ENCODE measurements at regions not wholly inside any gene's neighbourhood (a gene's known extent, or its start where the extent isn't known, plus 50 kb on each side); places are given as distances from the start of the nearest gene placed in this dataset.
A peak's percentile ranks its signal among the peaks of the same experiment; 100 is the strongest.
"Not testable (repeated sequence)": the region's sequence is repeated elsewhere in the genome, so short reads cannot be mapped to it uniquely, and the experiment has no call there.

DNA sequence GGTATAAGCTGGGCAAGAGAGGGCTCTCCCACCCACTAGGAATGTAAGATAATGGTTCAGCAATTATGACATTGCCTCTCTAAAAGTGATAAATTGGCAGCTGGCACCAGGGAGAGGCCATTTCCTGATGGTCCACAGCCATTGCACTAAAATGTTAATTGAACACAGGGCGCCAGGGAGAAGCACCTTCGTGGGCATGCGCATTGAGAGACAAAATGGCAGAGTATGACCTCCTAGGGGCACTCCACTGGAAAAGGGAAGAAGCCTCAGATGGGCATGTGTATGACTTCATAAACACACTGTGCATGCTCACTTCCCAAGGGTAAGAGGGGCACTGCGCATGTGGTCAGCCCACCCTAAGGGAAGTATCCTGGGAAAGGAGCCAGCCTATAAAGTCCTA, 419.2 kb downstream of the AGTPBP1 start:
- no peak for DNase-seq

DNA sequence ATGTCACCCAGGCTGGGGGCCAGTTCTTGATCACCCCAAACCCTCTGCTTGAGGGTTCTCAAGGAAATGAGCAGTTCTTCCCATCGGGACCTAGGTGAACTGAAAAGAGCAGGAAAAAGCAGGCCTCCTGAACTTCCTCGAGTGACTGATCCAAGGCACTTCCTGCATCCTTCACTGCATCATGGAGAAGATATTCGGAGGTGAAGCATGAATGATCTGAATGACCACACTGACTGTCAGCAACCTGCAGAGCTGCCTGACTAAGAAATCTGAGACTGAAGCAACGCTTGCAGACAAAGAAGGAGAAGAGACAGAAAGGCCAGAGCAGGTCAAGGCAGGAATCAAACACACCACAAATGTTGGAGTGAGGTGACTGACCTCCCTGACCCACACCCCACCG, 420.2 kb downstream of the AGTPBP1 start:
- no peak for DNase-seq

DNA sequence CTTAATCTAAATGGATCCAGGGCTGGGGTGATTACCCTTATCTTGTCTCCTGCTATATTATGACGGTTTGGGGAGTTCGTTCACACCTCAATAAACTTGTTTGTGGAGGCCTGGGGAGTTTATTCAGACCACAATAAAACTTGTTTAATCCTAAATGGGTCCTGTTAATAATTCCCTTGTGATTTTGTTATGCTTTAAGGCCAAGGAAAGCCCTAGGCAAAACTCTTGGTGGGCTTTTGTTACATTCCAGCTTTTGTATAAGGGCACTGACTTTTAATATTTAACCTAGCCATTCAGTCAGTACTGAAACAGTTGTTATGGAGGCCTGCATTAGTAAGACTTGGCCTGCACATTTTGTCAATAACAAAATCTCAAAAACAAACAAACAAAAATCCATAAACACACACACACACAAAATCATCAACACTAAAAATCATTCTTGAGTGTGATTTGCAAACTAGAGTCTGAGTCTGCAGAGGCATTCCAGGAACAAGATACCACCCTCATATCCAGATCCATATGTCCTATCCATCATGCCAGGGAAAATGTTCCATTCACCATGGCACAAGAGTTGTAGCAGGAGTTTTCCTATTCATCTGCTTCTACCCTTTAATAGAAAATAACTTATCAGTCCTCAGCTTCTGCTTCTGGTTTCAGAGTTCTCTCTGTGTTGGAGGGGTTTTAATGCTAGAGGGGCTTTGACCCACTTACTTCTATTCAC, 421.7 kb downstream of the AGTPBP1 start:
- DNase-seq, result no peak

DNA sequence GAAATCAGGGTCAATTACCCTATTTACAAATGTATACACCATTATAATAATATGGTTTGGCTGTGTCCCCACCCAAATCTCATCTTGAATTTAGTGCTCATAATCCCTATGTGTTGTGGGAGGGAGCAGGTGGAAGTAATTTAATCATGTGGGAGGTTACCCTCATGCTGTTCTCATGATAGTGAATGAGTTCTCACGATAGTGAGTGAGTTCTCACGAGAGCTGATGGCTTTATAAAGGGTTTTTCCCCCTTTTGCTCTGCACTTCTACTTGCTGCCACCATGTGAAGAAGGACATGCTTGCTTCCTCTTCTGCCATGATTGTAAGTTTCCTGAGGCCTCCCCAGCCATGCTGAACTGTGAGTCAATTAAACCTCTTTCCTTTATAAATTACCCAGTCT, 426.2 kb downstream of the AGTPBP1 start:
- not testable (repeated sequence) for DNase-seq

DNA sequence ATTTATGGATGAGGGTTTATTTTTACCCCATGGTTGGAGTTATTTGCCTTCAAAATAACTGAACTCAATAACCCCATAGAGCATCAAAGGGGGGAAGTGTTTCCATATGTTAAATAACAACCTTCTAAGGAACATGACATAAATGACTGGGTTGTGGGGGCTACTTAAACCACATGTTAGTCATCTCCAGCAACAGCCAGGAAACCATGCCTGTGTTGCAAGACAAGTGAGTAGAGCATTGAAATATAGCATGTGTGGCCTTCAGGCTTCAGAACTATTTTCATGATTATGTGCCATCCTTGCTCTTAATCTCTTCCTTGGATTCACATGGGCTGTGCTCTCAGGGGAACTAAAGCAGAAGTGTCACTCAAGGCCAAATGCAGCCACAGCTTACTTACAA, 431.2 kb downstream of the AGTPBP1 start:
- peak; percentile 1 for DNase-seq

DNA sequence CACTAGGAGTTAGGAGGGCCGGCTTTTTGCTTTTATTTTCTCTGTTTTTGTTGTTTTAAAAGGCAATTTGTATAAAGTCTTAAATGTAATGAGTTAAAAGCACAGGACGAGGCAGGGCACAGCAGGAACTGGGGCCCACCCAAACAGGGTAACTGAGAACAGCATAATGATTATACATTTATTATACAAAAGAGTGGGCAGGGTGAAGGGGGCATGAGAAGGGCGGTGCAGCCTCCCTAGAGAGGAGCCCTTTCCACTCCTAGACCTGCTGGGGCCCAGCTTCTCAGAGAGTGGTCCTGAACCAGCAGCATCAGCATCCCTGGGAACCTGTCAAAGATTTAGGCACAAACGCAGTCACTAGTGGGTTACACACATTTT, 438.0 kb downstream of the AGTPBP1 start:
- no peak for DNase-seq

DNA sequence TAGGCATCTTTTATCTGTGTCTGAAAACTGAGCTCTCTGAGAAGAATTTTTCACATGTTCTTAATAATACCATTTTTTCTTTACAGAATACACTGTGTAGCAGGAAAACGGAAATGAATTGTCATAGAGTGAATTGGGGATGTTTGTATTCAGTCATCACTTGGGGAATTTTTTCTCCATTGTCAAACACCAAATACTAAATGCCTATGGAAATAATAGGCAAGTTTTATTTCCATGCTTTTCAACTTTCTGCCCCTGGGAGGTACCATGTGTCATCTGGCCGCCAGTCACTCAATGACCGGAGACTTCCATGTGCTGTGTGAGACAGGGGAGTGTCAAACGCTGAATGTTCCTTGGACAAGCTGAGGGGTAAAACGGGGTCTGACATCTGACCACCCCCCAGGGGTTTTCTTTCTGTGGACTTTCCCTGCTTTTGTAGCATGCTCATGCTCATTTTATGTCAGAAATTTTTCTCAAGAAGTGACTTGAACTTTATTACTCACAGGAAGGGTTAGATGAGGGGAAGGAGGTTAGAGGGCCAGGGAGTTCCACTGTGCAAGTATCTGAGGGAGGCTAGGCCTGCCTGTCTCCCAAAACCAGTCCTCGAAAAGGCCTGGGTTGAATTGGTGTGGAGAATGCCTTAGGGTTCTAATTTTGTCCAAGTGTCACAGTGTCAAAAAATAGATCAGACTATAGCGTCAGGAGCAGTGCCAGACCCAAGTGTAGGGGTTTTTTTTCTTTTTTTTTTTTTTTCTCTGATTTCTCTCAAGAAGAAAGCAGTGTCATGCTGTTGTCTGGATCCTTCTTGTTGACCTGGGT, 438.6 kb downstream of the AGTPBP1 start:
- DNase-seq, result peak; percentile 0

DNA sequence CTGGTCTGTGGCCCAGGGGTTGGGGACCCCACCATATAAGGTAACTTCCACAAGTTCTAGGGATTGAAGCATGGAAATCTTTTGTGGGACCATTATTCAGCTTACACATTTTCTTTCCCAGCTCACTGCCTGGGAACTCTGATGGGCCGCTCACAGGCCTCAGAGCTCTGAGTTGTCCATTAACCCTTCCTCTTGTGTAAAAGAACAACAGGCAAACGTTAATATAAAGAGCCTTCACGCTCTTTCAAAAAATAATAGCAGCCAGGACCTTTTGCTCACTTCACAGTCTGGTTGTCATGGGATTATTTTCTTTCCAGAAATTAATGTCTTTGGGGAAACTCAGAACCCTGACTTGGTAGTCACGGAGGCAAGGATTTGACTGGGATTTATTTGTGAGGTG, 443.3 kb downstream of the AGTPBP1 start:
- DNase-seq, result no peak

DNA sequence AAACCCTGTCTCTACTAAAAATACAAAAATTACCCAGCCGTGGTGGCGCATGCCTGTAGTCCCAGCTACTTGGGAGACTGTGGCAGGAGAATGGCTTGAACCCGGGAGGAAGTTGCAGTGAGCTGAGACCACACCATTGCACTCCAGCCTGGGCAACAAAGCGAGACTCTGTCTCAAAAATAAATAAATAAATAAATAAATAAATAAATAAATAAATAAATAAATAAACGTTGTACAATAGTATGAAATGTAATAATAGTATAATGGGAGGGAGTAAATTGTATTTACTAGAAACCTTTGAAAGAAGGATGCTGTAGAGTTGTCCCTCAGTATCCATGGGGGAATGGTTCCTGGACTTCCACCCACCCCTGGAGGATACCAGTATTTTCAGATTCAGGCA, 446.5 kb downstream of the AGTPBP1 start:
- not testable (repeated sequence) for DNase-seq

DNA sequence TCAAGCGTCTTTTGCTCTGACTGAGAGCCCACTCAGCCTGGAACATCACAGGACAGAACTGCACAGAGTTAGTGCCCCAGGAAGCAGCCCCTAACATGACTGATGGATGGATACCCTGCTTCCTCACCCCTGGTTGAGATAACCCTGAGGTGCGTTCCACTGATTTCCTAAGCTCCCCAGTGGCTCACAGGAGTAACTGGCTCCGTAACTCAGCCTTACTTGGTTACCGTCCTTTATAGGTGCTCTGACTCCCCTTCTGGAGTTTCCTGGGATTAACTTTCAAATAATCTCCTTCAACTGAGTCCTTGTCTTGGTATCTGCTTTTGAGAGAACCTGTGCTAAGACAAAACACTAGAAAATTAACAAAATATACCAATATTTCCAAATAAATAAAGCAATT, 449.5 kb downstream of the AGTPBP1 start:
- DNase-seq, result no peak

DNA sequence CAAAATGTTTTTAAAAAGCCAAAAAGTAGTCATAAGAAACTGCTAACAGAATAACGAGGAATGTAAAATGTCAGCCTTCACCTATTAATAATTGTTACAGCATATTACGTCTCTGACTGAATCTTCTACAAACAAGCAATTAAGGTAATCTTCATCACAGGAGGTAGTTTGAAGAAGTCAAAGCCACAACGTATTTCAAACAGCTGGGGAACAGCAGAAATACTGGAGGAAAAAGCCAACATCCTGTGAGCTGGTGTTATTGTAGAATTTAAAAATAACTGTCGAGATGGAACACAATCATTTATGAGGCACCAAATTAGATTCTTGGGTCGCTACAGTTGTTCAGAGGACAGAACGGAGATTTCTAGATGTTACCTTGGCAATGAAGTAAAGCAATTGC, 450.5 kb downstream of the AGTPBP1 start:
- DNase-seq, result no peak

DNA sequence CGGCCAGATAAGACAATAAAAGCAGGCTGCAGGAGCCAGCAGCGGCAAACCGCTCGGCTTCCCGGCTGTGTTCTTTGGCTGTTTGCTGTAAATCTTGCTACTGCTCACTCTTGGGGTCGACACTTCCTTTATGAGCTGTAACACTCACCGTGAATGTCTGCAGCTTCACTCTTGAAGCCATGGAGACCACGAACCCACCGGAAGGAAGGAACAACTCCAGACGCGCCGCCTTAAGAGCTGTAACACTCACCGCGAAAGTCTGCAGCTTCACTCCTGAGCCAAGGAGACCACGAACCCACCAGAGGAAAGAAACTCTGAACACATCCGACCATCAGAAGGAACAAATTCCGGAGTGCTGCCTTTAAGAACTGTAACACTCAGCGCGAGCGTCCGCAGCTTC, 451.7 kb downstream of the AGTPBP1 start:
- no peak for DNase-seq

DNA sequence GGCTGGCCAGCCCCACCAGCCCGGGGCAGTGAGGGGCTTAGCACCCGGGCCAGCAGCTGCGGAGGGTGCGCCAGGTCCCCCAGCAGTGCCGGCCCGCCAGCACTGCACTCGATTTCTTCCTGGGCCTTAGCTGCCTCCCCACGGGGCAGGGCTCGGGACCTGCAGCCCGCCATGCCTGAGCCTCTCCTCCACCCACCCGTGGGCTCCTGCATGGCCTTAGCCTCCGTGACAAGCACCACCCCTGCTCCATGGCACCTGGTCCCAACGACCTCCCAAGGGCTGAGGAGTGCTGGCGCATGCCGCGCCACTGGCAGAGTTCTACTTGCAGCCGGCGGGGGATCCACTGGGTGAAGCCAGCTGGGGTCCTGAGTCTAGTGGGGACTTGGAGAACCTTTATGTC, 452.6 kb downstream of the AGTPBP1 start:
- DNase-seq, result no peak

DNA sequence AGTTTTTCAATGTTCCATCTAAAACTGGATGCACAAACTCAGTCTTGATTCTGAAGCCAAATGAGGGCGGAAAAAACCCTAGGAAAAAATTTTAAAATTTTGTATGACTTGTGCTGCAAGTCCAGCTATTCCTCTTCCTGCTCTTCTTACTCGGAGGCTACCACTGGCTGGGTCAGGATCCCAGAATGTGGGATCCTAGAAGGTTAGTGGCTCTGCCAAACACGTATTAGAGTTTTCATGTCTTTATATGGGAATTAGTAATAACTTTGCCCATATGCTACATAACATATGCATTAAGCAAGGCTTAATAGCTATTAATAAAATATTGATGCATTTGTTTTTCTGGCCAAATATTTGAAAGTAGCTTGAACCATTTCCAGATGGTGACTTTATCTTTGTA, 458.3 kb downstream of the AGTPBP1 start:
- DNase-seq, result no peak

DNA sequence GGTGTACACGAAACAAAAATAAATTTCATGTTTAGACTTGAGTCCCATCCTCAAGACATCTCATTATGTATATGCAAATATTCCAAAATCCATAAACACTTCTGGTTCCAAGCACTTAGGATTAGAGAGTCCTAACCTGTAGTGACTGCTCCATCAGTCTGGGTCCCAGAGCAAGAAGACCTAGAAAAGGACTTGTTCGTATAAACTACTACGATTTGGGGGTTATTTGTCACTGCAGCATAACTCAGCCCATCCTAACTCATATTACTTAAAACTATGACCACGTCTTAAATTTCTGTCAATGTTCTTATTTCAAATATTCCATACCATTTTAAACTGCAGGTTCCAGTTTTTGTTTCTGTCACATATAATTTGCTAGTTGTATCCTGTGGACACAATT, 463.0 kb downstream of the AGTPBP1 start:
- no peak for DNase-seq

DNA sequence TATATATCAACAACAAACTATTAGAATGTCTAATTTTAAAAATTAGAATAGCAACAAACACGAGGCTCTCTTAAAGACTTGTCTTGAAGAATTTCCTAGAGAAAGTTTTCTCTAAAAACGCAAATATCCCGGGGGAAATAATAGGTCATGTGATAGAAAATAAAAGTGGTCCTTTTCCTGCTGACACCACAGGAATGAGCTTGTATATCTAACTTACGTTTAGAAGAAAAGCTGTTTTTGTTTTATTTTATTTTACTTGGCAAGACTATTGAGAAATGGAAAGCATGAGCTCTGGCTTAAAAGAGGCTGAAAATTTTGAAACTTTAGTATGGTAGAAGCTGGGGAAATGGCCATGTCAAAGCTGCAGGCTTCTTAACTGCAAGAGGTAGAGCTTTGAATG, 465.0 kb downstream of the AGTPBP1 start:
- no peak for DNase-seq

DNA sequence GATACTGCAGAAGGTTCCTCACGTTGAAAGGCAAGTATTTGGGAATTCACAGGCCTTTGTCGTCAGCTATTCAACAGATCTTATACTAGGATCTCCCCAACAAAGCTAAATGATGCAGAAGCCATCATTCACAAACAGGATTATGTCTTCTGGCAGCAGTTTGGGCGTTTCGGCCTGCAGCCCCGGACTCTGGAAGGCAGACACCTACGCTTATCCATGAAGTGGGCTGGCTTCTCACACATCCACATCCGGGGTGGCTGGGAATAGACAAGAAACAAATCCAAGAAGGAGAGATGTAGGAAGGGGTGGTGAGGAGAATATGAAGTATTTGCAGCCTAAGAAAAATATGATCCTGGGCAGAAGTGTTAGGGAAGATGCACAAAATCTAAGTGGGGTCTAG, 471.9 kb downstream of the AGTPBP1 start:
- DNase-seq, result no peak

DNA sequence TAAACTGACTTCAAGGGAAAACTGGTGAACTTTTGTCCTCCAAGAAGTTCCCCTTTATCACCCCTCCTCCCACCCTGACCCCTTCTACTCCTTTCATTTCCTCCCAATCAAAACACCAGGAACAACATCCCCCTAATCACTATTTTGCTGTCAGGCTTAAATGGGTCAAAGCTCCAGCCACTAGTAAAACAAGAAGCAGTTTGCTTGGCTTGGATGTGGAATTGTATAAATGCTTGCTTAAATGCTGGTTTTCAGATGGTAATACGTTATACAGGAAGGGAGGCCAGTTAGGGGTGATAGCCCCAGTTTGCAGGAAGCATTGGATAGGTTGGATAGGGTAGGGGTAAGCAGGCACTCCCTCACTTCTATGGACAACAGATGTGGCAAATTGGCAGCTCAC, 473.6 kb downstream of the AGTPBP1 start:
- no peak for DNase-seq

DNA sequence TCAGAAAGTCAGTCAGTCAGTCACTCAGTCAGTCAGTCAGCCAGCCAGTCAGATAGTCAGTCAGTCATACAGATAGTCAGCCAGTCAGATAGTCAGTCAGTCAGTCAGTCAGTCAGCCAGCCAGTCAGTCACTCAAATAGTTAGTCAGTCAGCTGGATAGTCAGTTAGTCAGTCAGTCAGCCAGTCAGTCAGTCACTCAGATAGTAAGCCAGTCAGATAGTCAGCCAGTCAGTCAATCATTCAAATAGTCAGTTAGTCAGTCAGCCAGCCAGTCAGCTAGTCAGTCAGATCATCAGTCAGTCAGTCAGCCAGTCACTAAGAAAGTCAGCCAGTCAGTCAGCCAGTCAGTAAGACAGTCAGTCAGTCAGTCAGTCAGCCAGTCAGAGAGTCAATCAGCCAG, 477.1 kb downstream of the AGTPBP1 start:
- DNase-seq, result no peak

DNA sequence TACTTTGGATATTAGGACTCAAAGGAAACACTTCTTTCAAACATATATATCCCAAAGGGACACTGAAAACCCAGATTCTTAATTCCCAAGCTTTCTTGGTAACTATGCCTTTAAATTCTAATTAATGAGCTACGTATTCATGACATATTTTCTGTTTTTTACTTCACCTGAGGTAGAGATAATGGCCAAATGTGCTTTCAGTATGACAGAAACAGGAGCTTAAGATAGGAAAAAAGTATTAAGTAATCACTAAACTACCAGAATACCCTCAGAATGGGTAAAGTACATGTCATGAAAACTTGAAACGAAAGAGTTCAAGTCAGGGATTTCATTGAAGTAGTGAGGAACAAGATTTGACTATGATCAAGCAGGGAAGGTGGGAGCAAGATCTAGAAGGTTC, 478.5 kb downstream of the AGTPBP1 start:
- DNase-seq, result no peak

DNA sequence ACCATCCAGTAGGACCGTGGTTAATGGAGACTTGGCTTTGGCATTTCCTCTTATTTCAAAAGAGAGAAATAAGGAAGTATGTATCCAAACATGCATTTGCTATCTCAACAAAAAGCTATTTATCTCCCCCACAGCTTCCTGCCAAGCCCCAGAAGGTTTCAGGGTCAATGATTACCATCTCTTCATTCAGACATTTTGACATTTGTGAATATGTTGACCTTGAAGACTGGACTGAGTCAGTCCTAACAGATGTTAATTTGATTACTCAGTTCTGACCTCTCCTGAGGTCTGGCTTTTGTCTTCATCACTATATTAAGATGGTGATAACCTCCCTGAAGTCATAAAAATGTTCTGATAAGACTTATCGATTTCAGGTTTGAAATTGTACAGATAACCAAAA, 479.4 kb downstream of the AGTPBP1 start:
- peak; percentile 23 for DNase-seq

DNA sequence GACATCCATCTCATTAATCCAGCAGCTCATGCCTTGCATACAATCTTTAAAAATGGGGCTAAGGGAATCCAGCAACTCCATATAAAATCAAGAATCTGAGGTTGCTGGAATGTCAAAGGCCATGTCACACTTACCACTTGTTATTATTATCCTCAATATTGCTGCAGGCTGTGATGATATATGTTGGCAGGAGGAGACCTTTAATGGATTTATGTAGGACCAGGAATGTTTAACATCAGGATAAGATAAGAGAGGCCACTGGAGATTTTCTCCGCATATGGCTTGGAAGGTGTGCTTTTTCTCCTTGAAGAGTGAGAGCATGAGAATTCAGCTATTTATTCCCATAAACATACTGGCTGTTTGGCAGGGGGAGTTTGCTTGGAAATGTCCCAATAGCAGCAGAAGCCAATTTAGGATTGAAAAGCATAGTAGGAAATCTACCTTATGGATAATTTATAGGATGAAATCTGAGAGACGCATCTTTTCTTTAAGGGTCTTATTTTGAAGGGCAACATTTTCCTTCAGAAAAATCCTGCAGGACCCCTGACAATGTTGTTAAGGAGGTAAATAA, 481.4 kb downstream of the AGTPBP1 start:
- no peak for DNase-seq

DNA sequence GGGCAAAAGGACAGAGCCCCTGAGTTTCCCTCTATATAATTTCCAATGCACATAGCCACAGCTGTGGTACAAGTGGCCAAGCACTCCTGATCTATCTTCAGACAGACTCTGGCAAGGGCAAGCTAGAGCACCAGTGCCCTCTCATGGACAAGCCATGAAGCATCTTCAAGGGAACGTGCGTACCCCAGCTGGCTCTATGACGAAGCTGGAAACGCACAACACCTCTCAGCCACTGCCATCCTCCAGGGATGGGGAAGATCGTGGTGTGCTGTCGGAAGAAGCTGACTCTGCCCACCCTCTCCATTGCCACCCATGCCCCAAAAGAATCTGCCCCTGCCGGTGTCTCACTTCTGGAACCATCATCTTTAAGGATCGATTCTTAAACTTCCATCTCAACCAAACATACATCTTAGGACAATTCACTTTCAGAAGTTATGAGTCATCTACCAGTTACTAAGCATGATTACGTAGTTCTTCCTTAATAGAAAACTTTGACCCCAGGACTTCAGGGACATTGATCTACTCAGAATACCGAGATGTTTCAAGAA, 482.9 kb downstream of the AGTPBP1 start:
- peak; percentile 73 for DNase-seq

DNA sequence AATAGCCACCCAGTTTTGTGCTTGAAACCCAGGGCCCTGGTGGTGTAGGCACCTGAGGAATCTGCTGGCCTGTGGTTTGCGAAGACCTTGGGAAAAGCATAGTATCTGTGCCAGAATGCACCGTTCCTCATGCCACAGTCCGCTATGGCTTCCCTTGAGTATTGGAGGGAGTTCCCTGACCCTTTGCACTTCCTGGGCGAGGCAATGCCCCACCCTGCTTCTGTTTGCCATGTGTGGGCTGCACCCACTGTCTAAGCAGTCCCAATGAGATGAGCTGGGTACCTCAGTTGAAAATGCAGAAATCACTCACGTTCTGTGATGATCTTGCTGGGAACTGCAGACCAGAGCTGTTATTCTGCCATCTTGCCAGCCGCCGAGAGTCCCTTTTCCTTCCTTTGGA, 483.5 kb downstream of the AGTPBP1 start:
- DNase-seq, result no peak

Data from fibroblast of upper back skin (primary cell).